Skin of body (tissue), 1 donor: ENCODE measurements at regions not wholly inside any gene's neighbourhood (a gene's known extent, or its start where the extent isn't known, plus 50 kb on each side); places are given as distances from the start of the nearest gene placed in this dataset.

ENCODE experiments used
- DNase-seq: peaks from one replicate; lab custom pipeline; 2025; lab: John Stamatoyannopoulos, UW

GRCh38 chr12:89862511-89863445 is 154.1 kb upstream of the ATP2B1 start:
- no peak for DNase-seq

DNA sequence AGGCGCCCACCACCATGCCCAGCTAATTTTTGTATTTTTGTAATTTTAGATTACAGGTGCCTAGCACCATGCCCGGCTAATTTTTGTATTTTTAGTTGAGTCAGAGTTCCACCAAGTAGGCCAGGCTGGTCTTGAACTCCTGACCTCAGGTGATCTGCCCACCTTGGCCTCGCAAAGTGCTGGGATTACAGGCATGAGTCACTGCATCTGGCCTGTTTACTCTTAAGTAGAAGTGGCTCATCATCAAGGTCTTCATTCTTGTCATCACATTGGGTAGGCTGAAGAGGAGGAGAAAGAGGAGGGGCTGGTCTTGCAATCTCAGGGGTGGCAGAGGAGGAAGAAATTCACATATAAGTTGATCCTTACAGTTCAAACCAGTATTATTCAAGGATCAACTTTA is 152.4 kb upstream of the ATP2B1 start:
- no peak for DNase-seq

DNA sequence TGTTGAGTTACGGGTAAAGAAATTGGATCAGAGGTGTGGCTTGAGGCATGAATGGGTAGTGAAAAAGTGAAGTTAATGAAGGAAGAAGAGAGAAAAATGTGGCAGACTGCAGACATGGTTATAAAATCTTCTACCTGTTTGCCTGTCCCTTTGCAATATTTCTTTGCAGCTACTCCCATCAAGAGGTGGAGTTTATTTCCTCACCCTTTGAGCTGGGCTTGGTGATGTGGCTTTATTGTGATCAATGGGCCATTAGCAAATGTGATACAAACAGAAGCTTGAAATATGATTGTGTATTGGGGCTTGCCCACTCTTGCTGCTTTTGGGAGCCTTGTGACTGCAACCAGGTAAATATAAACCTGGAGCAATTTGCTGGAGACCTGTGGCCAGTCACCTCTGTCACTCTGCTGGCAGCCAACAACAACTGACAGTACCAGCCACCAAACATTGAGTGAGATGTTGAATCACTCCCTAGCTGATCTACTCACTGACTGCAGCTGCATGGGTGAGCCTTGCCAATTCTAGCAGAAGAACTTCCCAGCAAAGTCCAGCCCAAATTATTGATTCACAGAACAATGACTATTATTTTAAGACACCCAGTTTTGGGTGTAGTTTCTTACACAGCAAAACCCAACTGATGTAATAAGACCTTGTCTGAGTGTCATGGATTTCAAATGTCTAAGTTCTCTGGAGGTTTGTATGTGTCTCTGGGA is 151.0 kb upstream of the ATP2B1 start:
- no peak for DNase-seq

GRCh38 chr12:89858718-89859117 is 150.1 kb upstream of the ATP2B1 start:
- no peak for DNase-seq

DNA sequence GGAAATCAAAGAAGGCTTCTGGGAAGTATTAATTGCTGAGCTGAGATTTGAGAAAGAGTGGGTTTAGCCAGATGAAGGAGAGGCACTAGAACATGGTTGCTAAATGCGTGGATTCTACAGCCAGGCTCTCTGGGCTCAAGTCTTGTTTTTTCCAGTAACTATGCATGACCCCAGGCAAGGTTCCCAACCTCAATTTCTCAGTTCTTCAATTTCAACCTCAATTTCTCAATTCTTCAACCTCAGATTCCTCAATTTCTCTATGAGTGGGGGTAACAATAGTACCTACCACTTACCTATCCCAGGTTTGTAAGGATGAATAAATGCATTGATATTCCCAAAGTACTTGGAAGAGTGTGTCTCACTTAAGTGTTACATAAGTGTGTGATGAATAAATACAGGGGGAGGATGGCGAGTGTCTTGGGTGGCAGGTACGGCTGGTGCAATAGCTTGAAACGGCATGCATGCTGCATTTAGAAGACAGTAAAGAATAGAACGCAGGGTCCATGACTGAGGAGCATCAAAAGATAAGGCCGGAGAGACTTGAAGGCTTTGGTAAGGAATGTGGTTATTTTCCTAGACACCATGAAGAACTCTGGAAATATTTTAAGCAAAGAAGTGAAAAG is 149.1 kb upstream of the ATP2B1 start:
- DNase-seq, result no peak

GRCh38 chr12:89856431-89856830 is 147.8 kb upstream of the ATP2B1 start:
- DNase-seq, result peak; percentile 16

- DNase-seq, result no peak
These were observed 140.1 kb upstream of the ATP2B1 start for GRCh38 chr12:89848732-89849131.

GRCh38 chr12:89846473-89847055 is 137.9 kb upstream of the ATP2B1 start:
- no peak for DNase-seq

DNA sequence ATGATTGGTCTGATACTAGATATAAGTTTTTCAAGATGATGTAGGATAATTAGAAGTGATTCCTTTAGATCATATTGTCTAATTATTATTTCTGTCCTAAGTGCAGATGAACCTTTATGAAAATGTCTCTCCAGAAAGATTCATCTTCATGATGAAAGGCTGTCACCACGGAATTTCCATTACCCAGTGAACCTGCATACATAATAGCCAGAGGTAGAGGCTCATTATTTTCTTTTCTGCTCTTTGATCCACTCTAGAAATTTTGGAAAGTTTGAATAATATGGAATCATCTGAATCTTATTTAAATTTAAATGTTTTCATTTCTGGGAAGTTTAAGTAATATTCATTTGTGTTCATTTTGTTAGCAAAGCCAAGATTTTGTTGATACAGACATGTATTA is 137.1 kb upstream of the ATP2B1 start:
- DNase-seq, result no peak

GRCh38 chr12:89845366-89845765 is 136.7 kb upstream of the ATP2B1 start:
- no peak for DNase-seq

DNA sequence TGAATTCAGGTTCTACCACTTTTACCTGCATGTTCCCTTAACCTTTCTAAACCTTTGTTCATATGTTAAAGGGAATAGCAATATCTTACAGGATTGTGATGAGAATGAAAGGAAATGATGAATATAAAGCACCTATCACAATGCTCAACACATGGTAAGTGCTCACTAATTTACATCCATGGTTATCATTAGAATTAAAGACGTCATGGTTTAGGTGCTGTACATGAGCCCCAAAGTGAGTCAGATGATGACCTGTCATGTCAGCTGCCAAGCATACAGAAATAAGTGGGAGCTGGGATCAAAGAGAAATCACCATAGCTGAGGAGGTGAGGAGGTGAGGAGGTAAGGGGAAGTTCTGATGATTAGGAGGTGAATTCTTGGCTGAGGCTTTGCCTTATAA is 135.9 kb upstream of the ATP2B1 start:
- DNase-seq, result no peak

DNA sequence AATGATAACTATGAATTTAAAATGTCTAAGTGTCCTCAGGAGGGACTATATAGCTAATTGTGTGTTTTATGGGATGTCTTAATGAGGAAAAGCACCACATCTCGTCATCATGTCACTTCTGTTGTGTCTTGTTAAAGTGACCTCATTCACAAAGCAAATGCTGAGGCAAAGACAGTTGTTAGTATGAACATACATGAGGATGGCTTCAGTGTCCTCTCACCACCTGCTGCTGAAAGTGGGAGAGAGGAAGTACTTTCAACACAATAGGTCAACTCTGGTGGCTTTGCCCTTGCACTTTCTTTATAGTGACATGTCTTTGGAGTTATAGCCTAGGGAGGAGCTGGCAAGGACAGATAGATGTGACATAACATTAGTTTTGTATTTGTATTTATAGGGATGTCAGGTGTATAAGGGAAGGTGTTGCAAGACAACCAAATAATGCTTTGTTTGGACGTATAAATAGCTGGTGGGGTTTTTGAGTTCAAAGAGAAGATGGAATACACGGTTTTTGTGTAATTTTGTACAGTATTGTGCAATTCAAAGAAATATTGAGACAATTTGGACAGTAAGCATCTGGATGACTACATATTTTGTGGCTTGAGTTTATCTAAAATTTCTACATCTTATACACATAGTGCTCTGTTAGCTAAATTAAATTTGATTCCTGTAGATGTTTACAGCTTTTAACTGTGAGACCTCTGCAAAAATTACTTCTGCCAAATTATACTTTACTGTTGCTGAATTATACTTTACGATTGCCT is 131.7 kb upstream of the ATP2B1 start:
- DNase-seq, result no peak

DNA sequence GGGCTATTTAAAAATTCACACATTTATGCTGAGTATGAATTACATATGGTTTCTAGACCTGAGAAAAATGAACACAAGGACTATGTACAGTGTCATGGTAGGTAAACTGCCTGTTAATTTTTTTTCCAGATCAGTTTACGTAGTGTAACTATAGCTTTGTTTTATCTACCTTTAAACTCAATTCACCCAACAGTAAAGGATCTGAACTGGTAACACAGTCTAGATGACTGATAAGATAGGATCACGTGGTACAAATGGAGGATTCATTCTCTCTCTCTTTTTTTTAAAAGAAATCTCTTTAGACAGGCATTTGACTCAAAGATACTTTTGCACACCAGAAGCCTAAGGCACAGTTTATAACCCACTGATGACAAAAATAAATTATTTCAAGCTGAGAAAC is 130.8 kb upstream of the ATP2B1 start:
- no peak for DNase-seq

- DNase-seq, result no peak
These were observed 130.2 kb upstream of the ATP2B1 start for GRCh38 chr12:89838833-89839232.

DNA sequence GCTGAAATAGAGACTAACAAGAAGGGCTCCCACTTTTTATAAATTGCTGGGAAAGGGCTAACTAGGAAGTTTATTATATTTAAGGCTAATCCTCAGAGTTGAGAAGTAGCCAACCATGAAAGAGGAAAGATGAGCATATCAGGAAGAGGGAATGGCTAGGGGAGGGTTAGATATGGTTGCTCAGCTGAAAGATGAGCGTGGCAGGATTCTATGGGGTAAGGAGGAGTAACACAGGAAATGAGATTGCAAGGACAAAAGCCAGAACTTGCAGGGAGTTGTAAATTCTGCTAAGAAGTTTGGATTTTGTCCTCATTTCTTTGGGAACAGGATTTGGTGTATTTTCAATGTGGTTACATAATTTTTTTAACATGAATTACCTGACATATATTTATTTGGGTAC is 127.4 kb upstream of the ATP2B1 start:
- DNase-seq, result no peak

GRCh38 chr12:89834676-89835075 is 126.0 kb upstream of the ATP2B1 start:
- no peak for DNase-seq

- DNase-seq, result no peak
These were observed 125.0 kb upstream of the ATP2B1 start for GRCh38 chr12:89833337-89834252.

GRCh38 chr12:89832336-89832735 is 123.7 kb upstream of the ATP2B1 start:
- no peak for DNase-seq

DNA sequence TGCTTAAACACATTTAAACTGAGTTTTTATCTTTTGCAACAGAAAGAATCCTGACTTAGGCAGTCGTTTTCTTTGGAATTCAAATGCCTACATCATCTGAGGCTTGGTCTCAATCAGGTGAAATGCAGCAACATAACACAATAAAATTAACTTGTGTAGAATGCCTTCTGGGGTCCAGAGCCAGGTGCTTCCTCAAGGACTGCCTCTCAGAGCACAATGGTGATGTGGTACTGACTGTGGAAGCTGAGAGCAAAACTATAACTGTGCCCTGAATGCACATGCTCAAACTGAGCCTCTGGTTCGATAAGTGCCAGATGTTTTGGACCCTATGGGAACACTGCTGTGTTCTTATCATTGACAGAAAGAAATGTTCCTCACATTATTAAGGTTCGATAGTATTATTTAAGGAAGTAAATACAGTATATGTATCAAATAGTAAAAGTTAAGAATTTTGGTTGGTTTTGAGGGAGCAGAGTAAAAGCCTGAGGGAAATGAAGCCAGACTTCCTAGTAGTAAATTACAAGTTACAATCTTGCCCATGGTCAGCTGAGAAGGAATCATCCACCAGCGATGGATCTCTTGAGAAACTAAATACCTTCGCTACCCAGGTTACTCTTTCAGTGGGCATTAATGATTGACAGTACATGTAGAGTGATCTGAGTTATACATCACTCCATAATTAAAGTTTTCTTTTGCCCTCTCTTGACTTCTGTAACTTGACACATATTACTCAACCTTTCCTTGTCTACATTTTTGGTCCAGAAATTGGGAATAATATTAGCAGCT is 122.9 kb upstream of the ATP2B1 start:
- no peak for DNase-seq
